ENCODE measurements at regions not wholly inside any gene's neighbourhood (a gene's known extent, or its start where the extent isn't known, plus 50 kb on each side); places are given as distances from the start of the nearest gene placed in this dataset.

- no peaks in the 10 kb centered on the region for H3K9me3 ChIP-seq (ENCODE audit: control insufficient read depth, low read length)
- WGBS, 2 experiments (ENCODE audit: insufficient coverage in 2 of 2): no CpG with 5 or more reads among the region's 1 CpG
- no peak overlapping the region for H3K27ac ChIP-seq (ENCODE audit: low read depth, low read length, severe bottlenecking)
- no peak overlapping the region for H3K4me3 ChIP-seq (ENCODE audit: extremely low read depth, insufficient read depth, low read length, poor library complexity, severe bottlenecking)
- H3K36me3 ChIP-seq (ENCODE audit: control insufficient read depth, insufficient read depth, low read length): no peaks in the 10 kb centered on the region
- no peaks in the 10 kb centered on the region for H3K4me1 ChIP-seq (ENCODE audit: control insufficient read depth, insufficient read depth, low read length, poor library complexity, severe bottlenecking)
Measured at GRCh38 chr1:81559662-81560350, 240.9 kb upstream of the ADGRL2 start.

- Histone ChIP-seq H3K27ac (ENCODE audit: low read depth, low read length, severe bottlenecking) (no peak overlapping the region), H3K4me1 (ENCODE audit: control insufficient read depth, insufficient read depth, low read length, poor library complexity, severe bottlenecking) (no peaks in the 10 kb centered on the region), H3K4me3 (ENCODE audit: extremely low read depth, insufficient read depth, low read length, poor library complexity, severe bottlenecking) (no peak overlapping the region), H3K36me3 (ENCODE audit: control insufficient read depth, insufficient read depth, low read length) (no peaks in the 10 kb centered on the region), H3K9me3 (ENCODE audit: control insufficient read depth, low read length) (no peaks in the 10 kb centered on the region)
- 100% methylated on average over 1 of the region's 1 CpG for WGBS, 2 experiments (ENCODE audit: insufficient coverage in 2 of 2)
Measured at GRCh38 chr1:81558291-81559076, 242.2 kb upstream of the ADGRL2 start.

- 95 to 97% methylated on average over 10 to 11 of the region's 11 CpGs for WGBS, 2 experiments (ENCODE audit: insufficient coverage in 2 of 2)
- Histone ChIP-seq H3K27ac (ENCODE audit: low read depth, low read length, severe bottlenecking) (no peak overlapping the region), H3K9me3 (ENCODE audit: control insufficient read depth, low read length) (no peaks in the 10 kb centered on the region), H3K4me1 (ENCODE audit: control insufficient read depth, insufficient read depth, low read length, poor library complexity, severe bottlenecking) (no peaks in the 10 kb centered on the region), H3K36me3 (ENCODE audit: control insufficient read depth, insufficient read depth, low read length) (no peaks in the 10 kb centered on the region), H3K4me3 (ENCODE audit: extremely low read depth, insufficient read depth, low read length, poor library complexity, severe bottlenecking) (no peak overlapping the region)
Measured at GRCh38 chr1:81556968-81557367, 243.8 kb upstream of the ADGRL2 start.

- no CpG with 5 or more reads among the region's 1 CpG for WGBS, 2 experiments (ENCODE audit: insufficient coverage in 2 of 2)
- Histone ChIP-seq H3K4me1 (ENCODE audit: control insufficient read depth, insufficient read depth, low read length, poor library complexity, severe bottlenecking) (peaks cover 11% of the 10 kb centered on the region), H3K9me3 (ENCODE audit: control insufficient read depth, low read length) (no peaks in the 10 kb centered on the region), H3K36me3 (ENCODE audit: control insufficient read depth, insufficient read depth, low read length) (no peaks in the 10 kb centered on the region), H3K4me3 (ENCODE audit: extremely low read depth, insufficient read depth, low read length, poor library complexity, severe bottlenecking) (no peak overlapping the region), H3K27ac (ENCODE audit: low read depth, low read length, severe bottlenecking) (no peak overlapping the region)
Measured at GRCh38 chr1:81554534-81554933, 246.2 kb upstream of the ADGRL2 start.

- Histone ChIP-seq H3K4me3 (ENCODE audit: extremely low read depth, insufficient read depth, low read length, poor library complexity, severe bottlenecking) (no peak overlapping the region), H3K36me3 (ENCODE audit: control insufficient read depth, insufficient read depth, low read length) (no peaks in the 10 kb centered on the region), H3K9me3 (ENCODE audit: control insufficient read depth, low read length) (no peaks in the 10 kb centered on the region), H3K4me1 (ENCODE audit: control insufficient read depth, insufficient read depth, low read length, poor library complexity, severe bottlenecking) (peaks cover 14% of the 10 kb centered on the region), H3K27ac (ENCODE audit: low read depth, low read length, severe bottlenecking) (no peak overlapping the region)
- 83 to 100% methylated on average over 1 of the region's 2 CpGs for WGBS, 2 experiments (ENCODE audit: insufficient coverage in 2 of 2)
Measured at GRCh38 chr1:81554108-81554507, 246.6 kb upstream of the ADGRL2 start.

- WGBS, 2 experiments (ENCODE audit: insufficient coverage in 2 of 2): 71 to 80% methylated on average over 1 of the region's 1 CpG
- no peaks in the 10 kb centered on the region for H3K36me3 ChIP-seq (ENCODE audit: control insufficient read depth, insufficient read depth, low read length)
- H3K4me3 ChIP-seq (ENCODE audit: extremely low read depth, insufficient read depth, low read length, poor library complexity, severe bottlenecking): no peak overlapping the region
- H3K4me1 ChIP-seq (ENCODE audit: control insufficient read depth, insufficient read depth, low read length, poor library complexity, severe bottlenecking): peaks cover 20% of the 10 kb centered on the region
- H3K27ac ChIP-seq (ENCODE audit: low read depth, low read length, severe bottlenecking): no peak overlapping the region
- H3K9me3 ChIP-seq (ENCODE audit: control insufficient read depth, low read length): no peaks in the 10 kb centered on the region
Measured at GRCh38 chr1:81553503-81553902, 247.2 kb upstream of the ADGRL2 start.

- 100% methylated on average over 1 of the region's 1 CpG; no CpG with 5 or more reads in 1 of the 2 experiments for WGBS, 2 experiments (ENCODE audit: insufficient coverage in 2 of 2)
- peaks cover 36% of the 10 kb centered on the region for H3K4me1 ChIP-seq (ENCODE audit: control insufficient read depth, insufficient read depth, low read length, poor library complexity, severe bottlenecking)
- H3K27ac ChIP-seq (ENCODE audit: low read depth, low read length, severe bottlenecking): no peak overlapping the region
- no peaks in the 10 kb centered on the region for H3K36me3 ChIP-seq (ENCODE audit: control insufficient read depth, insufficient read depth, low read length)
- H3K9me3 ChIP-seq (ENCODE audit: control insufficient read depth, low read length): no peaks in the 10 kb centered on the region
- H3K4me3 ChIP-seq (ENCODE audit: extremely low read depth, insufficient read depth, low read length, poor library complexity, severe bottlenecking): no peak overlapping the region
Measured at GRCh38 chr1:81551946-81552345, 248.8 kb upstream of the ADGRL2 start.

- no peaks in the 10 kb centered on the region for H3K9me3 ChIP-seq (ENCODE audit: control insufficient read depth, low read length)
- no peak overlapping the region for H3K4me3 ChIP-seq (ENCODE audit: extremely low read depth, insufficient read depth, low read length, poor library complexity, severe bottlenecking)
- H3K4me1 ChIP-seq (ENCODE audit: control insufficient read depth, insufficient read depth, low read length, poor library complexity, severe bottlenecking): peaks cover 38% of the 10 kb centered on the region
- WGBS, 2 experiments (ENCODE audit: insufficient coverage in 2 of 2): no CpG with 5 or more reads among the region's 1 CpG
- no peak overlapping the region for H3K27ac ChIP-seq (ENCODE audit: low read depth, low read length, severe bottlenecking)
- H3K36me3 ChIP-seq (ENCODE audit: control insufficient read depth, insufficient read depth, low read length): no peaks in the 10 kb centered on the region
Measured at GRCh38 chr1:81550753-81551152, 250.0 kb upstream of the ADGRL2 start.

- Histone ChIP-seq H3K4me1 (ENCODE audit: control insufficient read depth, insufficient read depth, low read length, poor library complexity, severe bottlenecking) (peaks cover 38% of the 10 kb centered on the region), H3K9me3 (ENCODE audit: control insufficient read depth, low read length) (no peaks in the 10 kb centered on the region), H3K27ac (ENCODE audit: low read depth, low read length, severe bottlenecking) (no peak overlapping the region), H3K4me3 (ENCODE audit: extremely low read depth, insufficient read depth, low read length, poor library complexity, severe bottlenecking) (no peak overlapping the region), H3K36me3 (ENCODE audit: control insufficient read depth, insufficient read depth, low read length) (no peaks in the 10 kb centered on the region)
- 0 to 14% methylated on average over 1 of the region's 1 CpG for WGBS, 2 experiments (ENCODE audit: insufficient coverage in 2 of 2)
Measured at GRCh38 chr1:81549588-81550127, 251.1 kb upstream of the ADGRL2 start.

- H3K36me3 ChIP-seq (ENCODE audit: control insufficient read depth, insufficient read depth, low read length): no peaks in the 10 kb centered on the region
- H3K4me3 ChIP-seq (ENCODE audit: extremely low read depth, insufficient read depth, low read length, poor library complexity, severe bottlenecking): no peak overlapping the region
- peaks cover 38% of the 10 kb centered on the region for H3K4me1 ChIP-seq (ENCODE audit: control insufficient read depth, insufficient read depth, low read length, poor library complexity, severe bottlenecking)
- 56% methylated on average over 2 of the region's 3 CpGs; no CpG with 5 or more reads in 1 of the 2 experiments for WGBS, 2 experiments (ENCODE audit: insufficient coverage in 2 of 2)
- H3K9me3 ChIP-seq (ENCODE audit: control insufficient read depth, low read length): no peaks in the 10 kb centered on the region
- peak overlapping the region; percentile 55 for H3K27ac ChIP-seq (ENCODE audit: low read depth, low read length, severe bottlenecking)
Measured at GRCh38 chr1:81548918-81549587, 251.7 kb upstream of the ADGRL2 start.
